Dedifferentiated amniotic fluid mesenchymal stem cell (primary cell): ENCODE measurements at regions not wholly inside any gene's neighbourhood (a gene's known extent, or its start where the extent isn't known, plus 50 kb on each side); places are given as distances from the start of the nearest gene placed in this dataset.

ENCODE experiments used
- DNase-seq: peaks from one replicate; pipeline ENCODE4 v3.0.0-alpha.2; 2016; ENCODE audit errors: extremely low spot score

DNA sequence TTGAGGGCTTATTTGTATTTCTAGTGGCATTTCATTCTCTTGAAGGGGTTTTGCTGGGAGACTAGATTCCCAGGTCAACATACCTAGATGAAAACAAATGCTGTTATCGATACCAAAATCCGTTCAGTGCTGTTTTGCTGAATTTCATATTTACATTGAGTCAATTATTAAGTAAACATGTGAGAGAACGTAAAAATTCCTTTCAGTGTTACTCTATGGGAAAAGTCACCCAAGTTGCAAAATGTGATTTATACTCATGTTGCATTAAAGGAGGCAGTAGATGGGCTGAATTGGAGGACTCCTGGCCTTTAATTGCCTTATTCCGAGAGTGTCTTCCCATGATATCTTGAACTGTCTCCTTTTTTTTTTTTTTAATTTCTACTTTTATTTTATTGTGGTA is 1011.3 kb upstream of the NR2F2 start:
- no peak for DNase-seq

DNA sequence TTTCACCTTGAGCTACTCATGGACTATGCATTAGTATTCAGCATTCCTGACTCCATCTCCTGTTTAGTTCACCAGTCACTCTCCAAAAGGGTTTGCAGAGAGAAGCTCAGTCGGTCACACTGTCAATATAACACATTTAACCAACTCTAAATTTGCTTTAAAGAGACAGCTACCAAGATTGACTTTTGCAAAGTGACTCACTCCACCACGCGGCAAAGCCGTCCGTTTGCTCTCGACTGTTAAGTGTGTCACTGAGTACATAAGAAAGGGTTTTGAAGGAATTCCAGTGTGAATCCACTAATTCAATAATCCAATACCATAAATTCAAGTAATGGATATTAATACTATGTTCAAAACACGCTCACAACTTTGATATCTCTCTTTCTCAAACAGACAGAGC is 1006.7 kb upstream of the NR2F2 start:
- no peak for DNase-seq

DNA sequence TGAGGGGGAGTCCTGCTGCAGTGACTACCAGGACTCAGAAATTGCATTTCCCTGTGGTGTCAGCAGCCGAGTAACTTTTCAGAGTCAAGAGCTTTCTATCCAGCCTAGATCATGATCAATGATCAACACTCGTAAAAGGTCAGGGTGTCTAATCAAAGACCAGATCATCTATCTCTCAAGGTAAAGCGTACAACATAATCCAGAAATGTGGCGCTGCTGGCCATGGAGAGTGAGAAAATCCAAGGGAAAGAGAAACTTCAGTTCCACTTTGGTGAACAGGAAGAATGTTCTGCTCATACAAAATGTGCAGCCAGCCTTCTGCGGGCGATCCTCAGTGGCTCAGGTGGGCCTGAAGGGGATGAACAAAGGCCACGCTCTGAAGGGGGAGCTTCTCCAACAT is 1005.8 kb upstream of the NR2F2 start:
- no peak for DNase-seq

DNA sequence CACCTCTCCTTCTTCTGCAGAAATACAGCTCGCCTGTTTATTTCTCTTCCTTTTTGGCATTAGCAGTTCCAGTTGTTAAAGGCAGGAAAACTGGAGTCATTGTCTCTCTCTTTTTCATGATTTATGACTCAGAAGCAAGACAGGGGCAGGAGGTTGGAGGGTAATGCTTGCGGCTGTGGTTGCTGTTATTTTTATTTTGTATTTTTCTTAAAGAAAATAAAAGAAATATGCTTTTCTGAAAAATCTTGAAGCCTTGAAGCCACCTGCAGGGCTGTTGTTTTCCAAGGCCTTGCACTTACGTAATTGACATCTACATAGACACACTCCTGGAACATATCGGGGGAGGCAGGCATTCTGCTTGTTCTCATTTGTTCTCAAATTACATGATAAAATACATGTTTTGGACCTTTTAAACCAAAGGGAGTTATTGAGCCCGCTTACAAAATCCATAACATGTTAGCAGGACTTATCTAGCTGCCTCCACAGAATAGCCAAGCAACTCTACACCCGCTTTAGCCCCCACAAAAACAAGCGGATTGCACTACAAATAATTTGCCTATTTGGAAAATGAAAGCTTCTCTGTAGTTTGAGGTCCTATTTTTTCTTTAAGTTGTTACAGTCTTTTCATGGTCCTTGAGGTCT is 1004.6 kb upstream of the NR2F2 start:
- peak; percentile 27 for DNase-seq

DNA sequence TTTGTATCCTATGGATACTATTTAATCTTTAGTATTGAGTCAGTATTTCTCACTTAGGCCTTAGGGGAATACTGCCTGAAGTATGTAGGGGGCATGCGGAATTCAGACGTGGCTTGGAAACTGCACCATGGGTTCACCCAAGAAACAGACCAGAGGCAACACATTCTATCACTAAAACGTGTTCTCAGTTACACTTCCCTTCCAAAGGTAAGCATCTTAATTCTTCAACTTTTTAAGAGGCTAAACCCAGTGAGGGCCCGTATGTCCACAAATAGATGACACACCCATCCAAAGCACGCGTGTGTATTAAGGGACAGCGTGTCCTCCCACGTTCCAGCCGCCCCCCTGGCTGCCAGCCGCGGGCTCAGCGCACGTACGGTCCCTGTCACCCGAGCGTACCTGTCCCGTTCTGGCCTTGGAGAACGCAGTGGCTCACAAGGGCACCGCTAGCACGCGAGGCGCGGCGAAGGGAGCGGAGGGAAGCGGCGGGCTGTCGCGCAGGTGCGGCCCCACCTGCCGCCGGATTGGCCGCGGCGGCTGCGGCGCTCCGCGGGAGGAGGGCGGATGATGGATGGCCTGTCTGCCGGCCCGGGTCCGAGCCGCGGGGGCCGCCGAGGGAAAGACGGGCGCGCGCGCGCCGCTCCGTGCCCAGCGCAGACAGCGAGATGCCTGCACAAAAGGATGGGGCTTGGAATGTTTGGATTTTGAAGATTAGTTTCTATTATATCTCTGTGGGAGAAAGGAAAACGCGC is 1003.9 kb upstream of the NR2F2 start:
- no peak for DNase-seq

DNA sequence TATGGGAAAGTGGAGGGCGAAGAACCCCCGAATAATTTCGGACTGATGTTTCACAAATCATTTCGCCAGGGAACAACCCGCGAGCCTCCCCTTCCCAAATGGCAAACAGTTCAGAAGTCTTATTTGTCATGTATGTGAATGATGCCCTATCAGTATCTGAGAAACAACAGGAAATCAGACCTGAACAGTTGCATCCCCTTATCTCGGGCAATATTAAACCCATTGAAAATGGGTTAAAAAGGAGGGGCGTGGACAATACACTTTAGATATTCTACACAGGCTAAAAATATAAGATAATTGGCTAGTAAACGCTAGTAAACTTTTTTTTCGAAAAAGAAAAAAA is 1003.3 kb upstream of the NR2F2 start:
- no peak for DNase-seq

DNA sequence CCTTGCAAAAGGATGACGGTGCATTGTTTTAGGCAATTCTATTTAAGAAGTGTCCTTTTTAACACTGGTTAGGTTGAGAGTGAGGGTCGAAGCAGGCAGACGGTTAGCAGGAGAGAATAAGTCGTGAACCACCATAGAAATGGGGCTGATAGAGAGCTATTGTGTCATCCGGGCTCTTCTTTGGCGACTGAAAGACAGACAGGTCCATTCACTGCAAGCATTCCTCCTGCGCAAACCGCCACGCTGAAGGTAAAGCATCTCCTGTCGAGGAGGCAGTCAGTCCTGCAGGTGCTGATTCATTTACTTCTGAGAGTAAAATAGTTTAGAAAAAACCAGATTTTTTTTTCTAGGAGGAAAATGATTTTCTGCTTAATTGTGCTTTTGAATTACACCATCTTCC is 1002.8 kb upstream of the NR2F2 start:
- no peak for DNase-seq

DNA sequence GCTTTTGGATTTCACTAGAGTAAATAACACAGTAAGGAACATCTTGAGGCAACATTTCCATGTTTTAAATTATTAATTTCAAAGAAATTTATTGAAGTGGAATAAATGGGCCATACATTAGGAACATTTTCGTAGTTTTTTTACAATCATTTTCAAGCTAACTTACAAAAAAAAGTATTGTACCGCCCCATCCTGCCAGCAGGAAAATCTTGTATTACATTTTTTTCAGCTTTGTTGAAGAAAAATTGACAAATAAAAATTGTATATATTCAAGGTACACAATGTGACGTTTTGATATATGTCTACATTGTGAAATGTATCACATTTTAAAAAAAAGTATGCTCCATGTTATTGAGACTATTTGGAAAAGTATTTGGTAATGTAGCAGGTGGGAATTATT is 1001.9 kb upstream of the NR2F2 start:
- no peak for DNase-seq

DNA sequence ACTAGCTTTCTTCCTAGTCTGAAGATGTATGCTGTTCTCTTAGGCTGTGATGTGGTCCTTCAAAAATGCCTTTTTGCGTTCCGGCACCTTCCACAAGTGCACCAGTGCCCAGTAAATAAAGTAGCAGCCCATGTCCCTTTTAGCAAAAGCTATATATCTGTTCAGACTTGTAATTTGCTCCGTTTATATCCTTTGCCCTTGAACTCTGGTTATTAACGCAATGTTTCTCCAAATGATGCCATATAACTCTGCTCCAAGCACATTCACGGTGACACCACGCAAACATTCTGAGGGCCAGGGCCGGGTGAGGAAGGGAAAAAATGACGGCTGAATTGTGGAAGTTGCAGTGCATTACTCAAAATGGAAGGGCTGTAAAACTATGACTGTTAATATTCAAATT is 1001.1 kb upstream of the NR2F2 start:
- DNase-seq = no peak

DNA sequence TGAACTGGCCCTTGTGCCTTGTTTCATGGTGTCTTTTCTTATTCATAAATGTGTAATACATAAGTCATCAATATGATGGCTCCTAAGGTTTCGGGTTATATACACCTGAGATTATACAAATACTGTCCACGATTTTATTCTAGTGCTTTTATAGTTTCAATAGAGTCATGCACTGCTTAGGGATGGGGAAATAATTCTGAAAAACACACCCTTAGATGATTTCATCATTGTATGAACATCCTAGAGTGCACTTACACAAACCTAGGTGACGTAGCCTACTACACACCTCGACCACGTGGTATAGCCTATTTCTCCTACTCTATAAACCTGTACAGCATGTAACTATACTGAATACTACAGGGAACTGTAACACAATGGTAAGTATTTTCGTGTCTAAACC is 988.8 kb upstream of the NR2F2 start:
- no peak for DNase-seq

DNA sequence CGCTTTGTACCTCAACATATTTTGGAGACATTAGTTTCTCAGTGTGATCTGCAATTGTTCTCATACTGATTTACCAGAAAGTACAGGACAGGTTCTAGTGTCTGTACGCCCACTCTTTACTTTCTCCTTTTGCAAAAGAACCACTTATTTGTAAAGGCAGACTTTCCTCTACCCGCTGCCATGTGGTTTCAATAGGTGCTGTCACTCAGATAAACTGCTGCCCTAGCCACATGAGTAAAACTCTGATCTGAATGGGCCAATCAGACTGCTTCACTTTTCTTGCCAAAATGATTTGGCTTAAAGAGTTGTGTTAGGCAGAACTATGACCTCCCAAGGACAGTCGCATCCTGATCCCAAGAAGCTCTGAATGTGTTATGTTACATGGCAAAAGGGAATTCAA is 984.6 kb upstream of the NR2F2 start:
- DNase-seq = no peak

DNA sequence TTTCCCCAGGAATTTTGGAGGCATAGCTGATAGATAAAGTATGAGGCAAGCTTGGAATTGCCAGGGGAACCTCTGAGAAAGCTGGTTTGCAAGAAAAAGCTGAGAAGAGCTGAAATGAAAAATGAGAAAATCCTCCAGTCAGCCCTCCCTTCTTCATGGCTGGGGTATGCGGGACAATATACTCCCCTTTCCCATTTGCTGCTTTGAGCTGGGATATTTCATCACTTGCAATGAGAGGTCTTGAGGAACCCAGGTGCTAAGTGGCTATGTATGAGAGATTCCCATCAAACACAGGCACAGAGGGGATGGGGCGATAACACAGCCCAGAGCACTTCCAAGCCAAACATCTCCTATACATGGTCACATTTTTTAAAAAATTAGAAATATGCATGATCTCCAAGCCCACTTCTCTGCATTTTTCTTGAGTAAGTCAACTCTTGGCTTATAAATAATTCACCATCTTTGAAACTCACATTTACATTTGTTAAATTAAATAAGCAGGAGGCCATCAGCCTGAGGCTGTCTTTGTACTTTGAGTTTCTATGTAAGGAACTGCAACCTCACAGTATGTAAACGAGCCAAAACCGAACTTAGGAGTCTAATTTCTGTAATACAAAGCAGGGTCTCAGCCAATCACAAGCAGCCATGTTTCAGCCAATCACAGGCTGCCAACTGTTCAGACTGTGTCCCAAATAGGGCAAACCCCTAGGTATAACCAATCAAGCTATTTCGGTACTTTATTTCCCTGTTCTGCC is 983.6 kb upstream of the NR2F2 start:
- DNase-seq = no peak

DNA sequence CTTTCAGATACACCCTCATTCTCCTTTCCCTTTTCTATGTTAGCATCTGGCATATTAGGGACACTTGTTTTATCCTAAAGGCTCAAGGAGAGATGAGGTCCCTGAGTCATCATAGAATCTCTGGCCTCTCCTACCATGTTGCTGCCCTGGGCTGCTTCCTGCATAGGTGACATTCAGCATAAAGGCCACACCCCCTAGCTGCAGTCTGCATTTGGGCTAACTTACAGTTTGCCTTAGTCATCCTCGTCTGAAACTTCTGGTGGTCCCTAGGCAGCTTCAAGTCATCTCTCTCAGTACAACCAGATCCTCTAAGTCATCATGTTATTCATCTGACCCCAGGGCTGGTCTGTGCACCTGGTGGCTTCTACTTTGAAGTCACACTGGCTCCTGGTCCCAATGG is 982.7 kb upstream of the NR2F2 start:
- no peak for DNase-seq

DNA sequence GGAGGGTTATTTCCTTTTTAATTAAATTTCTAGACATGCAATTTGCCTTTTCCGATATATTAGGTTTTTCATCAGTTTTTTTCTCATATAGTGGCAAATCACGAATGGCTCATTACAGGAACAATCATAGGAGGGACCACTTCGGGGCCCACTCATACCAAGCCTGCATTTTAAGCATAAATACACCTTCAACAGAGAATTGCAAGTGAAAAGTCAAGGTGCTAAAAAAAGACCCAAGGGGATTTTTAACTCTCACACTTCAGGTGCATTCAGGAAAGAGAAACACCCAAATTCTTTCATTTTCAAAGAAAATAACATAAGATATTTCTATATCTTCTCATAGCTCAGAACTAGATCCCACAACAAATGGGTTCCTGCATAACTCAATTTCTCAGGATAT is 979.6 kb upstream of the NR2F2 start:
- DNase-seq = no peak

DNA sequence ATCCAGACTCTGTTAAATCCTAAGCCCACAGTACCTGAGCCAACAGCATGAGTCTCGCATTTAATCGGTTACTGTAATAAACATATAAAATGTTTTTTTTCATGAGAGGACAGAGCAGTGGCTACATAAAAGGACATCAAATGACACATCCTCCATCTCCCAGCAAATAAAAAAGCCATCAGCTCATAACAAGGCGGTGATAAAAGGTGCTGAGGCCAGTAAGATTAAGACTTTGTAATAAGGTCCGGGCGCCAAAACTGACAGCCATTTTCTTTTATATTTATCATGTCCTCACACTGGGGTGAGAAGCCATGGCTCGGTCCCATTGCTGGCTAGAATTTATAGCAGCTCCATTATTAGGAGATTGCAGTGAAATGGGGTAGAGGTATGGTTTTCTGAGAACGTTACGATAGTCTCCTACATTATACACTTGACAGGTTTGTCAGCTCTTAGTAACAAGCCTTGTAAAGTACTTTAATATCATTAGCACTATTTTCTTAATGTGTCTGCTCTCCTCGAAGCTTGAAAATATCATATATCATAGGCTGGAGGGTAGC is 977.8 kb upstream of the NR2F2 start:
- DNase-seq = no peak

DNA sequence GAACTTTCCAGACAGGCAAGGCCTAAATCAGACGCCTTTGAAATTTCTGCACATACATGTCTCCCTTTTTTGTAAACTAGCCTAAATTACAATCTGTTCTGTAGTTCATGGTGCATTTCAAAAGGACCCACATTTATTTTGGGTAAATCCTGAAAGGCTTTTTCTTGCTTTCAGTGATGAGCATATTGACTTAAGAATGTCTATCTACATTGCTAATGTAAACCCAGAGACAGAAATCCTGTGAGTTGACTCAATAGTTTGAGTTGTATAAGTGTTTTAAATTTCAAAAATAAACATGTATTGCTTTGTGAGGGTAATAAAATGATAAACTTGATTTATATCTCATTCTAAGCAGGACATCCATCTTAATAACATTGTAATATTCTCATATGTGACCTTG is 977.0 kb upstream of the NR2F2 start:
- DNase-seq = no peak

DNA sequence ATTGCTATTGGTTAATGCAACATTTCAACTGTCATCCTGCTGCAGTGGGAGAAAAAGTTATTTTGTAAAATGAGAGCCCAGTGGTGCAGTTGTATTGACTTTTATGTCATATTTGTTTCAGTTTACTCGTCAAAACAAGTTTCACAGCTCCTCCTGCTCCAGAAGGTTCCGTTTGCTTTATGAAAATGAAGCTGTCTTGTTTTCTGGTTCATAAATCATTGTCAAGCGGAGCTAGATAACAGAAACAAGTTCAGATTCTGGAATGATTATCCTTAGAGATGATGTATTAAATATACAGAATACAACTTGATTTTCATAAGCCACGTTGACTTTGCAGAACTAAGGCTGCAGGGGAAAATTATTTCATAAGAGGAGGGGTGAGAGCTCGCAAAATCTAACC is 970.5 kb upstream of the NR2F2 start:
- no peak for DNase-seq

DNA sequence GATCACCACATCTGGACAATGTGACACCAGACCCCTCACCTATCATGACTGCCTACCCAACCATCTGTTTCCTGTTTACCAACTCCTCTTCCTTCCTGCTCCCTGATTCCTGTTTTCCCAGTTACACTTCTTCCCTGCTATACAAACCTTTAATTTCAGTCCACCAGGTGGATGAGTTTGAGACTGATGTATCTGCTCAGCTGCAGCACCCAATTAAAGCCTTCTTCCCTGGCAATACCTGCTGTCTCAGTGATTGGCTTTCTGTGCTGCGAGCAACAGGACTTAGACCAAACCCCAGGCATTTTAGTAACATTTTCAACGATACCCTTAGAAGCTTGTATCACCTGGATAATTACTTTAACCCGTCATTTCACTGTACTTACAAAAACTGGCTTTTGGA is 968.2 kb upstream of the NR2F2 start:
- no peak for DNase-seq

DNA sequence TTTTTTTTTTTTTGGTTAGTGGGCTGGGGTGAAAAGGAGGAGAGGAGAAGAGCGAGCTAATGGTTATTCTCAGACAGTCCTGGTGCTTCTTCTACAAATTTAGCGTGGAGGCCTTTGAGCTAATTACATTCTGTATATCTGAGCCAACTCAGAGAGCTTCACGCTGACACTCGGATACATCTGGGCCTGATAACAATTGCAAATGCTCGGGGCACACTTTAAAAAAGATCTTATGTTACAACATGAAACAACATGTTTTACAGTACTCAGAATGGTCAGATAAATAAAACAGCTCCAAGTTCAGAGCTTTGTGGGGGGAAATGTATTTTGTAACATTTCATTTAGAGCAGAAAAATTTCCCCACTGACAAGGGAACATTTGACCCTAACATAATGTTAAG is 966.9 kb upstream of the NR2F2 start:
- no peak for DNase-seq

DNA sequence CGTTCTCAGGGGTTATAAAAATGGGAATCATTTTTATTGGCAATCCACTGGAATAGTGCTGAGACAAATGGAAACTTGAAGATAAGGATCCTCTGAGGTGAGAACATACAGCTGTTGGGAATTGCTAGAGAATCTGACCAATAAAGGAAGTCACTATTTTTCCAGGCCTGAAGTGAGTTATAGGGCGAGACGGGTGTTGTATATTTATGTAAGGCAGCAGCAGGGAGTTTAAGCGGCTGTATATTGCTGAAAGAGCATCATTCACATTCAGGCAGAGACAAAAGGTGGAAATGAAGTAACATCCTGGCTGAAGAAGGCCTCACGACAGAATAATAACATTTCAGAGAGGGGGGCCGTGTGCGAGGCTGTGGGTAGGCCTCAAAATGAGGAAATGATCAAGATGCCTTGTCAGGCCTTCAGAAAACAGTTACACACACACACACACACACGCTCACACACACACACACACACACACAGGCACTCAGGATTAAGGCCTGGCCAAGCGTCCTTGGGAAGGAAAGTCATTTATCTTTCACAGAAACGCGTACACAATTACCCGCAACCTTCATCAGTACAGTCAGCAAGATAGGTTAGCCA is 964.9 kb upstream of the NR2F2 start:
- no peak for DNase-seq

DNA sequence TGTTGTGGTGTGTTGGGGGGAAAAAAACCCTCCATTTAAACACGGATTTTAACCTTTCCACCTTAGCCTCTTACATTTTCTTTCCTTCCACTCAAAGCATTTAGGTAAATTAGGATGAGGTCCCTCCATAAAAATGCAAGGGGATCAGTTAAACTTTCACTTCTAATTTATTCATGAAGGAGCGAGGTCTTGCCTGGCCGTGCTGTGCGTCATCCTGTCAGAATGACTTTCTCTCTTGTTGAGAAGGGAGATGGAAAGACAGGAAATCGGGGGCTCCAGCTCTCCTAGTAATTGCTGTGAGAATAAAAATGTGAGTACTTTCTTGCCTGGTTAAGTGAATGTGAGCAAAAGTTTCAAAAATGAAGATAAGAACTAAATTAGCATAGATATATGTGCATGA is 962.3 kb upstream of the NR2F2 start:
- no peak for DNase-seq

DNA sequence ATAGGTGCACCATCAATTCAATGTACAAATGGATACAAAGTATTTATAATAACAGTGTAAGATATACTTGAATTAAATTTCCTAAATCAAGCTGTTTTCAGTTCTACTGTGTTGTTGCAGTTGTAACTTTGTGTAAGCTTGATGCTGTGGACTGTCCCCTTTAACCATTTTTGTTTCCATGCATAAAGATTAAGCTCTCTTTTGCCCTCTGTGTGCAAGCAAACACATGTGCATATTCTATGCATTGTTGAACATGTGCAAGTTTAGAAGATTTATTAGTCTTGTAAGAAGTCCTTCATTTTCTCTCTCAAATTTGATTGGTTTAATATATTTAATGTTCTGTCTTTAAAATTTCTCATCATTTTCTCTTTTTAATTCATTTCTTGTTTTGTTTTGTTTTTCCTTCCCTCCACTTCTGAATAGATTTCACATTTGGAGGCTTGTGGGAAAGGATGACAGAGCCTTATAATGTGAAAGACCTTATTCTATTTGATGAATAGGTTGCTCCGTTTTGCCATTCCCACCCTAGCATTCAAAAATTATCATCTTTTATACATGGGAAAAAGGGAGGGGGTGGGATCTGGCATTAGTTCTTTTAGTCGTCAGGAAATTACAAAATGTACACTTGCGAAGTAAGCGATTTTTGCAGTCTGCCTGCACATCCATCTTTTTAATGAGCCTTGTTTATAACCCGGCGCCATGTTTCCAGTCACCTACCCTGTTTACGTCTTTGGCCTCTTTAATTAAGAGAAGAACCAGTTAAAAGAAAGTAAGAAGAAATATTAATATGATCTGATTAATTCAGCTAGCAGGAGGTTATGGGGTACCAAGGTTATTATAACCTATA is 961.5 kb upstream of the NR2F2 start:
- DNase-seq = no peak
